GM21723 (cell line): ENCODE measurements at regions not wholly inside any gene's neighbourhood (a gene's known extent, or its start where the extent isn't known, plus 50 kb on each side); places are given as distances from the start of the nearest gene placed in this dataset.
"Not testable (repeated sequence)": the region's sequence is repeated elsewhere in the genome, so short reads cannot be mapped to it uniquely, and the experiment has no call there.

Experiments
- ATAC-seq: cut with Tn5 transposase; IDR thresholded peaks from one replicate; pipeline ENCODE4 v1.9.1; 2021; ENCODE audit warnings: mild to moderate bottlenecking, moderate library complexity; ENCODE audit not compliant: unreplicated experiment

GRCh38 chr1:148318123-148318903 lies 164.8 kb downstream of the PPIAL4G start:
- ATAC-seq, result peak; percentile 86

DNA sequence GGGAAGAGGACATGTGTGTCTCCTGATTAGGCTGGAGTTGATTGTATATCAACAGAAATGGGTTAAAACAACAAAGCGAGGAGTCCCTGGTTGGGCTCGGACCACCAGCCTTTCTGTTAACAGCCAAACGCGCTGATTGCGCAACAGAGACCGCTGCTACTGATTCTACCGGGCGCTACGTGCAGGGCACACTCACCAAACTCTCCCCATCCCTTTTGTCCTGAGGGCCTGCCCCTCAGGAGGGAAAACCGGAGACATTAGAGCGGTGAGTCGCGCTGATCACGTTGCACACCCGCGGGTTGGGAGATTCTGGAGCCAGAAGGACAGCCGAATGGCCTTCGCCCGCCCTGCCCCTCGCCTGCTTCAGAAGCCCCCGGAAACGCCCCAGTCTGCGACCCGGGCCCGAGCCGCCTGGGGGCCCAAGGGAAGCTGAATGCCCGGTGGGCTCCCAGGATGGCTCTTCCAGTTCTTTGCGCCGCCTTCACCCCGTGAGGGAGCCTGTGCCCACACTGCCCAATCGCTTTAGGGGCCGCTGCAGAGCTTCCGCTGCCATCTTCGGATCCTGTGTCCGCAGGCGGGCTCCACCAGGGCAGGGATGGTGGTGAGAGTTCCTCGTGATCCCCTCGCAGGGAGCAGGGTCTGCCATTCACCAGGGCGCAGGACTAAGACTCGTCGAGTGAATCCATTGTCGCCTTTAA lies 165.4 kb upstream of the NBPF11 start:
- ATAC-seq, result no peak

DNA sequence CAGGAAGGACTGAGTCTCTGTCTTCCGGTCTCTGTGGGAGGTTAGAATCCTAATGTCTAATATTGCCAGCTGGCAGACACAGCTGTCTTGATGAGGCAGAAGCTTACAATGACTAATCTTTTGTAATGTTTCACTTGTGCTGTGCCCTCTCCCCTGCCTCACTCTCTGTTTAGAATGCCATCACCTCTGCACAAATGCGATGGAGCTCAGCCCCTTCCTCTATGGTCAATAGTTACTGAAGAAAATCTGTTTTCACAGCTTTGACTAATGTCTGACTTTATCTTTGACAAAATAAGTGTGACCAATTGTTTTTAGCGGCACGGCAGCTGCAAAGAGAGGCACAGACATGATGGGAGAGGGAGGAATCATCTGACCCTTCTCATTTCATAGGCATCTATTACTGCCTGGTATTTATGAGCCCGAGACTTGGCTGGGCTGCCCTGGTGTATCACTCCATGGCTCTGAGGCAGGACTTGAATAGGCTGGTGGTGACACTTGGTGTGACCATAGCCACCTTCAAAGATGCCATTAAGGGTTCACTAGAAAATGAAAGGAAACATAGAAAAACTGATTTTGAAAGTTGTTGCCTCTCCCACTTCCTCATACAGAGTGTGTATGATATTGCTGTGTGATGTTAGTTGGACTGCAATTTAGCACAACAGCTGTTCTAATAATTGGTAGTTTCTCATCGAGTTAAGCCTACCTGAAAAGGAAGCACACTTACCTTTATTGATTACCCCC lies 163.2 kb upstream of the NBPF11 start:
- no peak for ATAC-seq

GRCh38 chr1:148310807-148311206 lies 158.7 kb upstream of the NBPF11 start:
- no peak for ATAC-seq

GRCh38 chr1:148309940-148310500 lies 157.9 kb upstream of the NBPF11 start:
- no peak for ATAC-seq

GRCh38 chr1:148308832-148309458 lies 156.9 kb upstream of the NBPF11 start:
- ATAC-seq, result no peak

- ATAC-seq, result no peak
These were observed 155.6 kb upstream of the NBPF11 start for GRCh38 chr1:148307583-148308185.

DNA sequence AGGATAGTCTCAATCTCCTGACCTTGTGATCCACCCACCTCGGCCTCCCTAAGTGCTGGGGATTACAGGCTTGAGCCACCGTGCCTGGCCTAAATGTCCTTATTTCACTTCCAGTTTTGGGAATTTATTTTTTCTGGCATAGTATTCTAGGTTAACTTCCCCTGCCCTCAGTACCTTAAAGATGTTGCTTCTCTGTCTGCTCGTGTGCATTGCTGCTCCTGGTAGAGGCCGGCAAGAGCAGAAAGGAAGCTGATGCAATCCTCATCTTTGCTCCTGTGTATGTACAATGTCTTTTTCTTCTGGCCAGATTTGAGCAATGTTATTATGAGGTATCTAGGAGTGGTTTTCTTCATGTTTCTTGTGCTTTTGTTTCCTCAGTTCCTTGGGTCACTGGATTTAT lies 152.9 kb upstream of the NBPF11 start:
- not testable (repeated sequence) for ATAC-seq

GRCh38 chr1:148302586-148303364 lies 150.7 kb upstream of the NBPF11 start:
- ATAC-seq, result peak; percentile 75

- ATAC-seq, result not testable (repeated sequence)
These were observed 145.8 kb upstream of the NBPF11 start for GRCh38 chr1:148297852-148298251.

- ATAC-seq, result no peak
These were observed 144.4 kb upstream of the NBPF11 start for GRCh38 chr1:148296511-148296910.

- no peak for ATAC-seq
These were observed 142.2 kb upstream of the NBPF11 start for GRCh38 chr1:148294116-148294807.

- ATAC-seq, result no peak
These were observed 141.6 kb upstream of the NBPF11 start for GRCh38 chr1:148293651-148294050.

- ATAC-seq, result no peak
These were observed 140.8 kb upstream of the NBPF11 start for GRCh38 chr1:148292915-148293314.

DNA sequence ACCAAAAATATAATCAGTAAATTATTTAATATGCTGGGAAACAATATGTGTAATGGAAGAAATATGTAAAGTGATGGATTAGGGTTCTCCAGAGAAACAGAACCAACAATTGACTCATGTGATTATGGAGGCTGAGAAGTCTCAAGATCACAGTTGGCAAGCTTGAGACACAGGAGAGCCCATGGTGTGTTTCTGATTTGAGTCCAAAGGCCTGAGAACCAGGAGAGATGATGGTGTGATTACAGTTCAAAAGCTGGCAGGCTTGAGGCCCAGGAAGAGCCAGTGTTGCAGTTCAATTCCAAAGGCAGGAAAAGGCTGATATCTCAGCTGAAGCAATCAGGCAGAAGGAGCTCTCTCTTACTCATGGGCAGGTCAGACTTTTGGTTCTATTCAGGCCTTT lies 138.8 kb upstream of the NBPF11 start:
- ATAC-seq, result no peak

DNA sequence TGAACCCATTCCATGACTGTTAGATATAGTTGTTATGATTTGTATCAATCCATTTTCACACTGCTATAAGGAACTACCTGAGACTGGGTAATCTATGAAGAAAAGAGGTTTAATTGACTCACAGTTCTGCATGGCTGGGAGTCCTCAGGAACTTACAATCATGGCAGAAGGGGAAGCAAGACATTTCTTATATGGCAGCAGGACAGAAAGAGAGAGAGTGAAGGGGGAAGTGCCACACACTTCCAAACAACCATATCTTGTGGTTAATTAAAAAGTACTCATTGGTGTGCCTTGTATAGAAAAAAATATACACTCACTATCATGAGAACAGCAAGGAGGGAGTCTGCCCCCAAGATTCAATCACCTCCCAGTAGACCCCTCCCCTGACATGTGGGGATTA lies 137.6 kb upstream of the NBPF11 start:
- ATAC-seq, result no peak

DNA sequence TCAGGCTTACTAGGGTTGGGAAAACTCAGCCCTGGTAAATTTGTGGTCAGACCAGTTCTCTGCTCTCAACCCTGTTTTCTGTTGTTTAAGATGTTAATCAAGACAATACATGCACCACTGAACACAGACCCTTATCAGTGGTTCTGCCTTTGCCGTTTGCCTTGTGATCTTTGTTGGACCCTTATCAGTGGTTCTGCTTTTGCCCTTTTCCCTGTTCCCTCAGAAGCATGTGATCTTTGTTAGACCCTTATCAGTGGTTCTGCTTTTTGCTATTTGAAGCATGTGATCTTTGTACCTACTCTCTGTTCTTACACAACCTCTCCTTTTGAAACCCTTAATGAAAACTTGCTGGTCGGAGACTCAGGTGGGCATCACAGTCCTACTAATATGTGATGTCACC lies 133.9 kb upstream of the NBPF11 start:
- ATAC-seq, result not testable (repeated sequence)

DNA sequence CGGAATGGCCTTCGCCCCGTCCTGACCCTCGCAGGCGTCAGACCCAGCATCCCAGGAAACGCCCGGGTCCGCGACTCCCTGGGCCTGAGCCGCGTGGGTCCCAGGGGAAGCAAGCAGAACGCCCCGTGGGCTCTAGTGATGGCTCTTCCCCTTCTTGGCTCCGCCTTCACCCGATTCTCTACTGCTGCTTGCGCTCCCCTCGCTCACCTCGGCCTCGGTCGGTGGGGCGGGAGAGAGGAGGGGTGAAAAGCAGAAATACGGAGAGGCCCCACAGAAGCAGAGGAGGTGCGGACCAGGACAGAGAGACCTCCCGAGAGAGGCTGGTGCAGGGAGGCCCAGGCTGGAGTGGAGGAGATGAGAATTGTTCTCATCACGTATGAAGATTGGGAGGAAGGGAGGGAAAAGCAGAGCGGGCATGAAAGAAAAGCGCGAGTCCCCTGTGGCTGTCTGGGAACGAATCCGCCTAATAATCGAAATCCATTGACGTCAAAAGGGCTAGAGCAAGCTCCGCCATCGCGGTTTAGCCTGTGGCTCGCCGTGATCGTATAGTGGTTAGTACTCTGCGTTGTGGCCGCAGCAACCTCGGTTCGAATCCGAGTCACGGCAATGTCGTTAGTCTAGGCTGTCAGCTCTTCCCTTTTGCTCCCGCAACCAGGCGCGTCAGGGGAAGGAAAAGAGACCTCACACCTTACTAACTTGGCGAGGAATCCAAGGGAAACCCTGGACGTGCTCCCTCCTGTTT lies 128.9 kb upstream of the NBPF11 start:
- ATAC-seq, result peak; percentile 78
